ENCODE measurements at regions not wholly inside any gene's neighbourhood (a gene's known extent, or its start where the extent isn't known, plus 50 kb on each side); places are given as distances from the start of the nearest gene placed in this dataset.

- Histone ChIP-seq H3K4me3 (no peak overlapping the region), H3K27ac (ENCODE audit: low read depth in 1 of 2, low read length in 1 of 2) (no peak overlapping the region), H3K9ac (ENCODE audit: insufficient read depth in 1 of 2, low read length in 2 of 2) (no peak overlapping the region), H3K9me3 (ENCODE audit: control insufficient read depth in 4 of 4, insufficient read depth in 3 of 4, low read length in 3 of 4) (peaks cover 0 to 2% (median 0%) of the 10 kb centered on the region in 4 donors), H3K36me3 (ENCODE audit: control insufficient read depth in 4 of 4, insufficient read depth in 4 of 4, low read length in 4 of 4) (no peaks in the 10 kb centered on the region), H3K27me3 (ENCODE audit: control insufficient read depth in 3 of 3, insufficient read depth in 3 of 3, low read length in 2 of 3) (no peaks in the 10 kb centered on the region), H3K4me1 (ENCODE audit: control insufficient read depth in 5 of 5, insufficient read depth in 5 of 5, low read length in 5 of 5) (no peaks in the 10 kb centered on the region)
- ATAC-seq (ENCODE audit: insufficient read depth, low FRiP score) (no peak), DNase-seq (no peak)
- 81 to 86% methylated on average over 2 of the region's 2 CpGs for WGBS, 2 donors
- TF ChIP-seq, protein P1, sequence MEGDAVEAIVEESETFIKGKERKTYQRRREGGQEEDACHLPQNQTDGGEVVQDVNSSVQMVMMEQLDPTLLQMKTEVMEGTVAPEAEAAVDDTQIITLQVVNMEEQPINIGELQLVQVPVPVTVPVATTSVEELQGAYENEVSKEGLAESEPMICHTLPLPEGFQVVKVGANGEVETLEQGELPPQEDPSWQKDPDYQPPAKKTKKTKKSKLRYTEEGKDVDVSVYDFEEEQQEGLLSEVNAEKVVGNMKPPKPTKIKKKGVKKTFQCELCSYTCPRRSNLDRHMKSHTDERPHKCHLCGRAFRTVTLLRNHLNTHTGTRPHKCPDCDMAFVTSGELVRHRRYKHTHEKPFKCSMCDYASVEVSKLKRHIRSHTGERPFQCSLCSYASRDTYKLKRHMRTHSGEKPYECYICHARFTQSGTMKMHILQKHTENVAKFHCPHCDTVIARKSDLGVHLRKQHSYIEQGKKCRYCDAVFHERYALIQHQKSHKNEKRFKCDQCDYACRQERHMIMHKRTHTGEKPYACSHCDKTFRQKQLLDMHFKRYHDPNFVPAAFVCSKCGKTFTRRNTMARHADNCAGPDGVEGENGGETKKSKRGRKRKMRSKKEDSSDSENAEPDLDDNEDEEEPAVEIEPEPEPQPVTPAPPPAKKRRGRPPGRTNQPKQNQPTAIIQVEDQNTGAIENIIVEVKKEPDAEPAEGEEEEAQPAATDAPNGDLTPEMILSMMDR (IDR thresholded peaks at IDR 0.05; ENCODE audit: control extremely low read depth, extremely low read depth): no peak
Measured at GRCh38 chr14:87838931-87839330, 154.1 kb downstream of the GALC start.

DNA sequence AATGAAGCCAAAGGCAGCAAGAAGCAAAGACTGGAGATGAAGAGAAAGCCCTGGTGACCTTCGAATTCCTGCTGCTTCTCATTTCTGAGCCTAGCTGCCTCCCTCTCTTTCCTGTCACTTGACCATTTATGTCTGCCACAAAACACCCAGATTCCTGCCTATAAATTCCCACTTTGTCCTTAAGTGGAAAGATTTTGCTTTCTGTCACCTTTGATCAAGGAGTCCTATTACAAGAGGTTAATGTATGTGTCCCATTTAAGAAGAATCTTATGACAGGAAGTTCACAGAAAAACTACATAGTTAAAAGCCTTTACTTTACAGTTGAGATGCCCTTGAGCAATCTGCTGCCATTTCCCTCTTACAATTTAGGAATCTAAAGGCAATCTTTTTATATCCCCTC lies 155.7 kb downstream of the GALC start:
- Histone ChIP-seq H3K36me3 (ENCODE audit: control insufficient read depth in 4 of 4, insufficient read depth in 4 of 4, low read length in 4 of 4) (no peaks in the 10 kb centered on the region), H3K9me3 (ENCODE audit: control insufficient read depth in 4 of 4, insufficient read depth in 3 of 4, low read length in 3 of 4) (peaks cover 0 to 2% (median 0%) of the 10 kb centered on the region in 4 donors), H3K27me3 (ENCODE audit: control insufficient read depth in 3 of 3, insufficient read depth in 3 of 3, low read length in 2 of 3) (no peaks in the 10 kb centered on the region), H3K9ac (ENCODE audit: insufficient read depth in 1 of 2, low read length in 2 of 2) (no peak overlapping the region), H3K4me1 (ENCODE audit: control insufficient read depth in 5 of 5, insufficient read depth in 5 of 5, low read length in 5 of 5) (no peaks in the 10 kb centered on the region), H3K4me3 (no peak overlapping the region), H3K27ac (ENCODE audit: low read depth in 1 of 2, low read length in 1 of 2) (no peak overlapping the region)
- ATAC-seq (ENCODE audit: insufficient read depth, low FRiP score) (no peak), DNase-seq (no peak)
- WGBS, 2 donors: 64 to 75% methylated on average over 1 of the region's 1 CpG
- TF ChIP-seq, protein P1 (IDR thresholded peaks at IDR 0.05; ENCODE audit: control extremely low read depth, extremely low read depth): no peak

DNA sequence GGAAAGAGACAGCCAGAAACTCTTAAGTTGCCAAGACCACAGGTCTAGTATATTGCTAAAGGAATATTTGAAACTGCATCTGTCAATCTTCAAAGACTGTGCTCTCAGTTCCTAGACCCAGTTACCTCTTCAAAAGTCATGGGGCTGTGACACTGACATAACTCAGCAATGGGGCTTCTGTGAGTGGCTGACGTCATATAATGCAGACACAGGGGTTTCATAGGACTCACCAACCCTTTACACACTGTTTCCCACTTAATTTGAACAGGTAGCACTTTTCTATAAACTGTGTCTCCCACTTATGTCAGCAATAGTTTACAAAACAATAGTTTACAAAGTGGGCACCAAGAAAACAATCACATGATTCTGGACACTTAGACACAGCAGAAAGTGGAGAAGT lies 158.4 kb downstream of the GALC start:
- 65 to 84% methylated on average over 1 of the region's 1 CpG for WGBS, 2 donors
- H3K9ac ChIP-seq (ENCODE audit: insufficient read depth in 1 of 2, low read length in 2 of 2): no peak overlapping the region
- DNase-seq (no peak), ATAC-seq (ENCODE audit: insufficient read depth, low FRiP score) (no peak)
- H3K36me3 ChIP-seq (ENCODE audit: control insufficient read depth in 4 of 4, insufficient read depth in 4 of 4, low read length in 4 of 4): no peaks in the 10 kb centered on the region
- H3K27ac ChIP-seq (ENCODE audit: low read depth in 1 of 2, low read length in 1 of 2): no peak overlapping the region
- H3K4me3 ChIP-seq: no peak overlapping the region
- H3K4me1 ChIP-seq (ENCODE audit: control insufficient read depth in 5 of 5, insufficient read depth in 5 of 5, low read length in 5 of 5): peaks cover 0 to 4% (median 0%) of the 10 kb centered on the region in 5 donors
- H3K9me3 ChIP-seq (ENCODE audit: control insufficient read depth in 4 of 4, insufficient read depth in 3 of 4, low read length in 3 of 4): peaks cover 0 to 2% (median 0%) of the 10 kb centered on the region in 4 donors
- H3K27me3 ChIP-seq (ENCODE audit: control insufficient read depth in 3 of 3, insufficient read depth in 3 of 3, low read length in 2 of 3): no peaks in the 10 kb centered on the region
- TF ChIP-seq, protein P1 (IDR thresholded peaks at IDR 0.05; ENCODE audit: control extremely low read depth, extremely low read depth): no peak

GRCh38 chr14:87833026-87833425 lies 160.0 kb downstream of the GALC start:
- no peak overlapping the region for H3K4me3 ChIP-seq

More at GRCh38 chr14:87833026-87833425, 160.0 kb downstream of the GALC start:
- WGBS, 2 donors: 41 to 88% methylated on average over 1 of the region's 1 CpG
- H3K36me3 ChIP-seq (ENCODE audit: control insufficient read depth in 4 of 4, insufficient read depth in 4 of 4, low read length in 4 of 4): no peaks in the 10 kb centered on the region
- DNase-seq (no peak), ATAC-seq (ENCODE audit: insufficient read depth, low FRiP score) (no peak)
- H3K27me3 ChIP-seq (ENCODE audit: control insufficient read depth in 3 of 3, insufficient read depth in 3 of 3, low read length in 2 of 3): no peaks in the 10 kb centered on the region
- no peaks in the 10 kb centered on the region for H3K9me3 ChIP-seq (ENCODE audit: control insufficient read depth in 4 of 4, insufficient read depth in 3 of 4, low read length in 3 of 4)
- H3K9ac ChIP-seq (ENCODE audit: insufficient read depth in 1 of 2, low read length in 2 of 2): no peak overlapping the region
- TF ChIP-seq, protein P1 (IDR thresholded peaks at IDR 0.05; ENCODE audit: control extremely low read depth, extremely low read depth): no peak
- peaks cover 0 to 4% (median 0%) of the 10 kb centered on the region in 5 donors for H3K4me1 ChIP-seq (ENCODE audit: control insufficient read depth in 5 of 5, insufficient read depth in 5 of 5, low read length in 5 of 5)
- no peak overlapping the region for H3K27ac ChIP-seq (ENCODE audit: low read depth in 1 of 2, low read length in 1 of 2)
